GM12891 (cell line): ENCODE measurements at regions not wholly inside any gene's neighbourhood (a gene's known extent, or its start where the extent isn't known, plus 50 kb on each side); places are given as distances from the start of the nearest gene placed in this dataset.
"Not testable (repeated sequence)": the region's sequence is repeated elsewhere in the genome, so short reads cannot be mapped to it uniquely, and the experiment has no call there.

ENCODE experiments used
- PAX5 ChIP-seq: IDR thresholded peaks from 2 replicates; pipeline ENCODE4 v1.6.1; 2011; ENCODE audit warnings: low read length, moderate library complexity, mild to moderate bottlenecking; ENCODE audit not compliant: insufficient read depth, severe bottlenecking
- POLR2A ChIP-seq: IDR thresholded peaks from 2 replicates; pipeline ENCODE4 v1.6.1; 2011; ENCODE audit warnings: low read depth, low read length, control low read depth
- POLR2AphosphoS5 ChIP-seq: IDR thresholded peaks from 2 replicates; pipeline ENCODE4 v1.6.1; 2011; ENCODE audit warnings: low read depth, low read length, control low read depth
- POU2F2 ChIP-seq: IDR thresholded peaks from 2 replicates; pipeline ENCODE4 v1.6.1; 2011; ENCODE audit warnings: low read depth, mild to moderate bottlenecking, control low read depth, low read length, moderate library complexity
- SPI1 ChIP-seq: IDR thresholded peaks from 2 replicates; pipeline ENCODE4 v1.6.1; 2011; ENCODE audit warnings: low read depth, low read length, control low read depth
- TAF1 ChIP-seq: IDR thresholded peaks from 2 replicates; pipeline ENCODE4 v1.6.1; 2011; ENCODE audit warnings: low read depth, low read length, control low read depth

DNA sequence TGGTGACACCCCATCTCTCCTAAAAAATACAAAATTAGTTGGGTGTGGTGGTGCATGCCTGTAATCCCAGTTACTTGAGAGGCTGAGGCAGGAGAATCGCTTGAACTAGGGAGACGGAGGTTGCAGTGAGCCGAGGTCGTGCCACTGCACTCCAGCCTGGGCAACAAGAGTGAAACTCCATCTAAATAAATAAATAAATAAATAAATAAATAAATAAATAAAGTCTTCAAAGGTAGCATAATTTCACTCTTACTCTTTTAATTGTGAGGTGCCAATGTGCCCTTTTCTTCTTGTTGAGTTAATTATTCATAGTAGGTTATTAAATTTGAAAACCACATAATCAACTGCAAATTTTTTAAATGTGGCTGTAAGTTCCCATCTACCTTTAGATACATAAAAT lies 146.2 kb upstream of the SNX2 start:
- not testable (repeated sequence) for TF ChIP-seq POLR2AphosphoS5, TAF1, POLR2A, POU2F2, PAX5, SPI1
